ENCODE measurements at regions not wholly inside any gene's neighbourhood (a gene's known extent, or its start where the extent isn't known, plus 50 kb on each side); places are given as distances from the start of the nearest gene placed in this dataset.
A peak's percentile ranks its signal among the peaks of the same experiment; 100 is the strongest.

GRCh38 chr16:85426806-85427205 lies 186.3 kb upstream of the GSE1 start:
- DNase-seq (ENCODE audit: low read depth) = no peak
- POLR2A ChIA-PET = no interaction called here
- no peak for TF ChIP-seq CTCF (IDR thresholded peaks at IDR 0.05; ENCODE audit: insufficient read depth, low read depth, low read length)

DNA sequence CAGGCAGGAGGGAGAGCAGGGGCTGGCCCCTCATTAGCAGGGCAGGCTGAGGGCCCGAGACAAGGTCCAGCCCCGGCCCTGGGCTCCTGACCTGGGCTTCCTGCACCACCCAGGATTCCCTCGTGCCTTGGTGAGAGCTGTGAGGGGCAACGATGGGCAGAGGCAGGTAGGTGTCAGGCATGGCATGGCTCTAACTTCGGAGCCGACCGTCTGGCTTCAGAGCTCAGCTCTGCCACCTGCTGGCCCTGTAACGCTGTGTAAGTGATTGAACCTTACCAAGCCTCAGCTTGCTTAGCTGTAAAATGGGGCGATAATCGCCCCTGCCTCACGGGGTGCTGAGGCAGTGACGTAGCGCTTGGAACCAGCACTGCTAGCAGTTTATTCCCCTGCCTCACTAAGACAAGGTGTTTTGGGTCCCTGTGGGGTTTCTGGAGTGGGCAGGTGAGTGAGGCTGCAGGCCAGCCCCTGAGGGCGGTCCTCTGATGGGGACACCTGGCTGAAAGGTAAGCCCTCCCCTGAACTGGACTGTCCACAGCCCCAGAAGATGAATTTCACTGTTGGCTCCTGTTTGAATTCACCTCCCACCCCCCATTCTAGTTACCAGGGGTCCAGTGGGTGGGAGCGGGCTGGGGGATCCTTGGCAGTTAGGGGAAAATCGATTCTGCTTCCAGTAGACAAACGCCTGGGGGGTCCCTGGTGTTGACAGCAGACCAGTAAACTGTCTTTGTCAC lies 184.8 kb upstream of the GSE1 start:
- Histone ChIP-seq H3K36me3 (ENCODE audit: control insufficient read depth, insufficient read depth, low read length) (no peaks in the 10 kb centered on the region; the same call in 1 of the 2 replicates), H3K27me3 (ENCODE audit: control insufficient read depth, insufficient read depth, low read length) (no peaks in the 10 kb centered on the region), H3K4me3 (ENCODE audit: low read depth, low read length) (no peak overlapping the region)
- TF ChIP-seq CTCF (IDR thresholded peaks at IDR 0.05; ENCODE audit: insufficient read depth, low read depth, low read length) = peak; percentile 42; the same call in 1 of the 2 replicates
- ChIA-PET CTCF (interaction anchor here (1.5 to 1.6 kb wide), 3 partner anchors 9 to 314 kb away, joined by 4 to 7 read pairs (median 6); no protein-coding TSS in a partner anchor), POLR2A (no interaction called here)
- DNase-seq (ENCODE audit: low read depth) = no peak

More at GRCh38 chr16:85426806-85427205, 186.3 kb upstream of the GSE1 start:
- H3K36me3 ChIP-seq (ENCODE audit: control insufficient read depth, insufficient read depth, low read length) = no peaks in the 10 kb centered on the region; the same call in 1 of the 2 replicates
- no peak overlapping the region for H3K4me3 ChIP-seq (ENCODE audit: low read depth, low read length)
- CTCF ChIA-PET = no interaction called here
- H3K27me3 ChIP-seq (ENCODE audit: control insufficient read depth, insufficient read depth, low read length) = no peaks in the 10 kb centered on the region

- no peak for DNase-seq (ENCODE audit: low read depth)
- no peak overlapping the region for H3K4me3 ChIP-seq (ENCODE audit: low read depth, low read length)
- no peaks in the 10 kb centered on the region for H3K27me3 ChIP-seq (ENCODE audit: control insufficient read depth, insufficient read depth, low read length)
- ChIA-PET POLR2A (no interaction called here), CTCF (interaction anchor here (1.5 to 1.6 kb wide), 3 partner anchors 9 to 314 kb away, joined by 4 to 7 read pairs (median 6); no protein-coding TSS in a partner anchor)
- TF ChIP-seq CTCF (IDR thresholded peaks at IDR 0.05; ENCODE audit: insufficient read depth, low read depth, low read length) = no peak
- no peaks in the 10 kb centered on the region; the same call in 1 of the 2 replicates for H3K36me3 ChIP-seq (ENCODE audit: control insufficient read depth, insufficient read depth, low read length)
Measured at GRCh38 chr16:85428899-85429775, 184.0 kb upstream of the GSE1 start.

DNA sequence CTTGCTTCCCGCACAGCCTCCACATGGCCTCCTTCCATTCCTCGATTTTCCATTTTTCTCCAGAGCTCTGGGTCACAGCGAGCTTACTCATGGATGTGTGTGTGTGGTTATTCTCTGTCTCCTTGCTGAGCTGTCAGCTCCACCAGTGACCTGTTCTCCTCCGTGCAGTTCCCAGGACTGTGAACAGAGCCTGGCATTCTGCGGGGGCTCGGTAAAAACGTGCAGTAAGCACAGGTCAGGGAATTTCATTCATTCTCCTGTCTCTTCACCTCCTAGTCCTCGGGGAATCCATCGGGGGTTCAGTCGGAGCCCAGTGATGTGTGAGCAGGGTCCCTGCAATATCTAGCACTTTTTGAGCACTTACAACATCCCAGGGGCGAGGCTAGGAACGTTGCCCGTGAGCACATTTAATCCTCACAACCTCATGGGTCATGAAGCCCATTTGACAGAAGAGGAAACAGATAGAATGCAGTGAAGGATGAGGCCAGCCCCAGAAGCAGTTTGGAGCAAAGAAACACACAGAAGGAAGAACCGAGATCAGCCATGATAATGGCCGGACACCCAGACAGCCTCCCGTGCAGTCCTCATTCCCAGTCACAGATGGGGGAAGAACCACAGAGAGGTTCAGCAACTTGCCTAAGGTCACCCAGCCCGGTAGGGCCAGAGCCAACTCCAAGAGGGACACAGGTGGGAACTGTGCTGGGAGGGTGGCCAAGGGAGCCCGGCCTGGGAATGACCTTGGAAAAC lies 183.2 kb upstream of the GSE1 start:
- Histone ChIP-seq H3K36me3 (ENCODE audit: control insufficient read depth, insufficient read depth, low read length) (no peaks in the 10 kb centered on the region; the same call in 1 of the 2 replicates), H3K4me3 (ENCODE audit: low read depth, low read length) (no peak overlapping the region), H3K27me3 (ENCODE audit: control insufficient read depth, insufficient read depth, low read length) (no peaks in the 10 kb centered on the region)
- CTCF ChIA-PET = interaction anchor here (1.5 to 2.5 kb wide), 4 partner anchors 9 to 315 kb away, joined by 4 to 15 read pairs (median 6); no protein-coding TSS in a partner anchor
- no peak for DNase-seq (ENCODE audit: low read depth)
- POLR2A ChIA-PET = no interaction called here
- no peak for TF ChIP-seq CTCF (IDR thresholded peaks at IDR 0.05; ENCODE audit: insufficient read depth, low read depth, low read length)

Data from BJ (cell line).